Peyer's patch (tissue), 4 donors: ENCODE measurements at regions not wholly inside any gene's neighbourhood (a gene's known extent, or its start where the extent isn't known, plus 50 kb on each side); places are given as distances from the start of the nearest gene placed in this dataset.
A peak's percentile ranks its signal among the peaks of the same experiment; 100 is the strongest.
"Not testable (repeated sequence)": the region's sequence is repeated elsewhere in the genome, so short reads cannot be mapped to it uniquely, and the experiment has no call there.

Experiments
- DNase-seq, 3 donors: peaks; one replicate each; pipeline ENCODE4 v3.0.0-alpha.2; 2017 to 2019
- H3K27ac ChIP-seq, 4 donors: fragments of 200-600 bp; sonication (generic); one replicate each; pipeline ENCODE4 v1.5.1; 2016 to 2019
- H3K27me3 ChIP-seq, 2 donors: fragments of 200-600 bp; sonication (generic); one replicate each; pipeline ENCODE4 v1.5.1; 2019
- H3K36me3 ChIP-seq, 3 donors: fragments of 200-600 bp; sonication (generic); one replicate each; pipeline ENCODE4 v1.5.1; 2016 to 2019
- H3K4me1 ChIP-seq, 4 donors: fragments of 200-600 bp; sonication (generic); one replicate each; pipeline ENCODE4 v1.5.1; 2016 to 2019
- H3K4me3 ChIP-seq, 4 donors: fragments of 200-600 bp; sonication (generic); 1 replicate in 3 of 4; 2 replicates in 1 of 4; pipeline ENCODE4 v1.5.1; 2016 to 2019; ENCODE audit warnings: mild to moderate bottlenecking in 1 of 4
- H3K9me3 ChIP-seq, 4 donors: fragments of 200-600 bp; sonication (generic); one replicate each; pipeline ENCODE4 v1.5.1; 2016 to 2019; ENCODE audit warnings: mild to moderate bottlenecking in 1 of 4
- CTCF ChIP-seq, 6 experiments: fragments of 450-650 bp in 4 of 6; fragments of 200-600 bp in 2 of 6; sonication (generic) in 1 of 6; IDR thresholded peaks; one replicate each; pipeline ENCODE4 v1.5.1; 2017 to 2019; ENCODE audit warnings: antibody characterized with exemption in 6 of 6, mild to moderate bottlenecking in 3 of 6, moderate library complexity in 1 of 6
- POLR2A ChIP-seq, 2 donors: fragments of 450-650 bp; IDR thresholded peaks; one replicate each; pipeline ENCODE4 v1.5.1; 2017; ENCODE audit warnings: antibody characterized with exemption in 2 of 2, mild to moderate bottlenecking in 2 of 2, moderate library complexity in 2 of 2

- Histone ChIP-seq H3K27me3 (no peaks in the 10 kb centered on the region), H3K36me3 (peaks cover 0 to 86% (median 0%) of the 10 kb centered on the region in 3 donors), H3K27ac (no peak overlapping the region), H3K4me1 (peaks cover 0 to 28% (median 8%) of the 10 kb centered on the region in 4 donors), H3K9me3 (no peaks in the 10 kb centered on the region), H3K4me3 (no peak overlapping the region)
- no peak for DNase-seq
- TF ChIP-seq CTCF (IDR thresholded peaks at IDR 0.05) (no peak), POLR2A (IDR thresholded peaks at IDR 0.05) (no peak)
Observed at GRCh38 chr12:124374147-124374546, 79.3 kb downstream of the RFLNA start.

- H3K27ac ChIP-seq, DNase-seq, H3K9me3 ChIP-seq, H3K27me3 ChIP-seq, H3K4me3 ChIP-seq: not testable (repeated sequence)
- Histone ChIP-seq H3K36me3 (peaks cover 0 to 82% (median 0%) of the 10 kb centered on the region in 3 donors), H3K4me1 (peaks cover 0 to 30% (median 9%) of the 10 kb centered on the region in 4 donors)
Observed at GRCh38 chr12:124373701-124374100, 78.8 kb downstream of the RFLNA start.

GRCh38 chr12:124372831-124373230 is 77.9 kb downstream of the RFLNA start:
- peaks cover 0 to 39% (median 12%) of the 10 kb centered on the region in 4 donors for H3K4me1 ChIP-seq
- TF ChIP-seq CTCF (IDR thresholded peaks at IDR 0.05) (no peak), POLR2A (IDR thresholded peaks at IDR 0.05) (no peak)
- DNase-seq: no peak
- no peaks in the 10 kb centered on the region for H3K9me3 ChIP-seq
- no peak overlapping the region for H3K4me3 ChIP-seq
- H3K27me3 ChIP-seq: no peaks in the 10 kb centered on the region
- peak overlapping the region in 1 of 4 donors; percentile 16 for H3K27ac ChIP-seq
- H3K36me3 ChIP-seq: peaks cover 0 to 73% (median 0%) of the 10 kb centered on the region in 3 donors

GRCh38 chr12:124371970-124372555 is 77.2 kb downstream of the RFLNA start:
- Histone ChIP-seq H3K27ac (peak overlapping the region in 2 of 4 donors; percentile 16 to 91), H3K27me3 (no peaks in the 10 kb centered on the region), H3K9me3 (no peaks in the 10 kb centered on the region), H3K4me3 (no peak overlapping the region), H3K4me1 (peaks cover 0 to 47% (median 14%) of the 10 kb centered on the region in 4 donors), H3K36me3 (peaks cover 0 to 65% (median 0%) of the 10 kb centered on the region in 3 donors)
- no peak for TF ChIP-seq CTCF (IDR thresholded peaks at IDR 0.05)
- DNase-seq: no peak

GRCh38 chr12:124371366-124371765 is 76.5 kb downstream of the RFLNA start:
- no peaks in the 10 kb centered on the region for H3K27me3 ChIP-seq
- H3K9me3 ChIP-seq: no peaks in the 10 kb centered on the region
- peak overlapping the region in 2 of 4 donors; percentile 91 to 95 for H3K27ac ChIP-seq
- no peak for DNase-seq
- H3K36me3 ChIP-seq: peaks cover 0 to 58% (median 0%) of the 10 kb centered on the region in 3 donors
- no peak for TF ChIP-seq POLR2A (IDR thresholded peaks at IDR 0.05)
- TF ChIP-seq CTCF (IDR thresholded peaks at IDR 0.05): no peak
- no peak overlapping the region for H3K4me3 ChIP-seq
- H3K4me1 ChIP-seq: peaks cover 0 to 47% (median 14%) of the 10 kb centered on the region in 4 donors

GRCh38 chr12:124370851-124371250 is 76.0 kb downstream of the RFLNA start:
- peak overlapping the region in 3 of 4 donors; percentile 58 to 95 (median 91) for H3K27ac ChIP-seq
- no peaks in the 10 kb centered on the region for H3K9me3 ChIP-seq
- DNase-seq: no peak
- H3K27me3 ChIP-seq: no peaks in the 10 kb centered on the region
- TF ChIP-seq CTCF (IDR thresholded peaks at IDR 0.05): no peak
- no peak for TF ChIP-seq POLR2A (IDR thresholded peaks at IDR 0.05)
- H3K4me1 ChIP-seq: peaks cover 0 to 47% (median 14%) of the 10 kb centered on the region in 4 donors
- no peak overlapping the region for H3K4me3 ChIP-seq
- peaks cover 0 to 56% (median 0%) of the 10 kb centered on the region in 3 donors for H3K36me3 ChIP-seq
